ENCODE measurements at regions not wholly inside any gene's neighbourhood (a gene's known extent, or its start where the extent isn't known, plus 50 kb on each side); places are given as distances from the start of the nearest gene placed in this dataset.

GRCh38 chr3:64891021-64891420 lies 203.2 kb upstream of the ADAMTS9 start:
- Histone ChIP-seq H3K4me2 (no peak overlapping the region), H3K9me2 (ENCODE audit: insufficient read depth) (no peaks in the 10 kb centered on the region), H2AFZ (no peak overlapping the region), H4K20me1 (replicated peaks; ENCODE audit: insufficient read depth) (no peaks in the 10 kb centered on the region), H3K4me1 (ENCODE audit: insufficient read depth) (peaks cover 16% of the 10 kb centered on the region), H3K79me2 (replicated peaks; ENCODE audit: insufficient read depth) (no peaks in the 10 kb centered on the region), H3K36me3 (ENCODE audit: insufficient read depth) (no peaks in the 10 kb centered on the region), H3K4me3 (no peak overlapping the region), H3F3A (replicated peaks; ENCODE audit: low read depth) (no peaks in the 10 kb centered on the region), H3K27me3 (ENCODE audit: insufficient read depth) (no peaks in the 10 kb centered on the region), H3K27ac (ENCODE audit: low read depth) (no peak overlapping the region)
- DNase-seq (ENCODE audit: low spot score) (no peak), ATAC-seq (no peak)
- Mint-ChIP-seq H3K9me3 (0 out of 3 replicates have a peak, but pooled peaks cover 2% of the 10 kb centered on the region), H3K27ac (no peak overlapping the region), H3K4me3 (no peak overlapping the region), H3K36me3 (ENCODE audit: low read depth) (no peaks in the 10 kb centered on the region), H3K4me1 (peaks cover 21% of the 10 kb centered on the region), H3K27me3 (ENCODE audit: insufficient read depth, low read depth, poor library complexity) (no peaks in the 10 kb centered on the region)
- TF ChIP-seq ETS1 (IDR thresholded peaks at IDR 0.05), result no peak
- no peak for TF ChIP-seq ZNF114 (CRISPR knock-in tag; IDR thresholded peaks at IDR 0.05)
- no peak for TF ChIP-seq ZNF331 (CRISPR knock-in tag; IDR thresholded peaks at IDR 0.05; ENCODE audit: low read depth)
- no peak for TF ChIP-seq EZH2 (IDR thresholded peaks at IDR 0.05; ENCODE audit: low read depth, unreplicated experiment)
- no peak for TF ChIP-seq STAT1 (IDR thresholded peaks at IDR 0.05; ENCODE audit: unreplicated experiment)
- TF ChIP-seq REST (IDR thresholded peaks at IDR 0.05; ENCODE audit: unreplicated experiment), result no peak
- TF ChIP-seq NANOG (IDR thresholded peaks at IDR 0.05; ENCODE audit: borderline replicate concordance), result no peak
- no peak for TF ChIP-seq POLR2AphosphoS5 (IDR thresholded peaks at IDR 0.05; ENCODE audit: low read depth)
- TF ChIP-seq CTCF (conservative IDR thresholded peaks at IDR 0.05; ENCODE audit: low read depth in 2 of 2), result no peak
- TF ChIP-seq CREB1 (CRISPR knock-in tag; IDR thresholded peaks at IDR 0.05; ENCODE audit: low read depth), result no peak
- TF ChIP-seq JUNB (IDR thresholded peaks at IDR 0.05; ENCODE audit: unreplicated experiment), result no peak
- TF ChIP-seq EZH2phosphoT487 (IDR thresholded peaks at IDR 0.05; ENCODE audit: unreplicated experiment), result no peak
- TF ChIP-seq, protein P1, sequence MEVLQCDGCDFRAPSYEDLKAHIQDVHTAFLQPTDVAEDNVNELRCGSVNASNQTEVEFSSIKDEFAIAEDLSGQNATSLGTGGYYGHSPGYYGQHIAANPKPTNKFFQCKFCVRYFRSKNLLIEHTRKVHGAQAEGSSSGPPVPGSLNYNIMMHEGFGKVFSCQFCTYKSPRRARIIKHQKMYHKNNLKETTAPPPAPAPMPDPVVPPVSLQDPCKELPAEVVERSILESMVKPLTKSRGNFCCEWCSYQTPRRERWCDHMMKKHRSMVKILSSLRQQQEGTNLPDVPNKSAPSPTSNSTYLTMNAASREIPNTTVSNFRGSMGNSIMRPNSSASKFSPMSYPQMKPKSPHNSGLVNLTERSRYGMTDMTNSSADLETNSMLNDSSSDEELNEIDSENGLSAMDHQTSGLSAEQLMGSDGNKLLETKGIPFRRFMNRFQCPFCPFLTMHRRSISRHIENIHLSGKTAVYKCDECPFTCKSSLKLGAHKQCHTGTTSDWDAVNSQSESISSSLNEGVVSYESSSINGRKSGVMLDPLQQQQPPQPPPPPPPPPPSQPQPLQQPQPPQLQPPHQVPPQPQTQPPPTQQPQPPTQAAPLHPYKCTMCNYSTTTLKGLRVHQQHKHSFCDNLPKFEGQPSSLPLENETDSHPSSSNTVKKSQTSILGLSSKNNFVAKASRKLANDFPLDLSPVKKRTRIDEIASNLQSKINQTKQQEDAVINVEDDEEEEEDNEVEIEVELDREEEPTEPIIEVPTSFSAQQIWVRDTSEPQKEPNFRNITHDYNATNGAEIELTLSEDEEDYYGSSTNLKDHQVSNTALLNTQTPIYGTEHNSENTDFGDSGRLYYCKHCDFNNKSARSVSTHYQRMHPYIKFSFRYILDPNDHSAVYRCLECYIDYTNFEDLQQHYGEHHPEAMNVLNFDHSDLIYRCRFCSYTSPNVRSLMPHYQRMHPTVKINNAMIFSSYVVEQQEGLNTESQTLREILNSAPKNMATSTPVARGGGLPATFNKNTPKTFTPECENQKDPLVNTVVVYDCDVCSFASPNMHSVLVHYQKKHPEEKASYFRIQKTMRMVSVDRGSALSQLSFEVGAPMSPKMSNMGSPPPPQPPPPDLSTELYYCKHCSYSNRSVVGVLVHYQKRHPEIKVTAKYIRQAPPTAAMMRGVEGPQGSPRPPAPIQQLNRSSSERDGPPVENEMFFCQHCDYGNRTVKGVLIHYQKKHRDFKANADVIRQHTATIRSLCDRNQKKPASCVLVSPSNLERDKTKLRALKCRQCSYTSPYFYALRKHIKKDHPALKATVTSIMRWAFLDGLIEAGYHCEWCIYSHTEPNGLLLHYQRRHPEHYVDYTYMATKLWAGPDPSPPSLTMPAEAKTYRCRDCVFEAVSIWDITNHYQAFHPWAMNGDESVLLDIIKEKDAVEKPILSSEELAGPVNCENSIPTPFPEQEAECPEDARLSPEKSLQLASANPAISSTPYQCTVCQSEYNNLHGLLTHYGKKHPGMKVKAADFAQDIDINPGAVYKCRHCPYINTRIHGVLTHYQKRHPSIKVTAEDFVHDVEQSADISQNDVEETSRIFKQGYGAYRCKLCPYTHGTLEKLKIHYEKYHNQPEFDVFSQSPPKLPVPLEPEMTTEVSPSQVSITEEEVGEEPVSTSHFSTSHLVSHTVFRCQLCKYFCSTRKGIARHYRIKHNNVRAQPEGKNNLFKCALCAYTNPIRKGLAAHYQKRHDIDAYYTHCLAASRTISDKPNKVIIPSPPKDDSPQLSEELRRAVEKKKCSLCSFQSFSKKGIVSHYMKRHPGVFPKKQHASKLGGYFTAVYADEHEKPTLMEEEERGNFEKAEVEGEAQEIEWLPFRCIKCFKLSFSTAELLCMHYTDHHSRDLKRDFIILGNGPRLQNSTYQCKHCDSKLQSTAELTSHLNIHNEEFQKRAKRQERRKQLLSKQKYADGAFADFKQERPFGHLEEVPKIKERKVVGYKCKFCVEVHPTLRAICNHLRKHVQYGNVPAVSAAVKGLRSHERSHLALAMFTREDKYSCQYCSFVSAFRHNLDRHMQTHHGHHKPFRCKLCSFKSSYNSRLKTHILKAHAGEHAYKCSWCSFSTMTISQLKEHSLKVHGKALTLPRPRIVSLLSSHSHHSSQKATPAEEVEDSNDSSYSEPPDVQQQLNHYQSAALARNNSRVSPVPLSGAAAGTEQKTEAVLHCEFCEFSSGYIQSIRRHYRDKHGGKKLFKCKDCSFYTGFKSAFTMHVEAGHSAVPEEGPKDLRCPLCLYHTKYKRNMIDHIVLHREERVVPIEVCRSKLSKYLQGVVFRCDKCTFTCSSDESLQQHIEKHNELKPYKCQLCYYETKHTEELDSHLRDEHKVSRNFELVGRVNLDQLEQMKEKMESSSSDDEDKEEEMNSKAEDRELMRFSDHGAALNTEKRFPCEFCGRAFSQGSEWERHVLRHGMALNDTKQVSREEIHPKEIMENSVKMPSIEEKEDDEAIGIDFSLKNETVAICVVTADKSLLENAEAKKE (CRISPR knock-in tag; IDR thresholded peaks at IDR 0.05), result no peak
